ENCODE measurements at regions not wholly inside any gene's neighbourhood (a gene's known extent, or its start where the extent isn't known, plus 50 kb on each side); places are given as distances from the start of the nearest gene placed in this dataset.
A peak's percentile ranks its signal among the peaks of the same experiment; 100 is the strongest.

- Histone ChIP-seq H3K4me3 (ENCODE audit: low read depth in 1 of 2, low read length in 1 of 2) (no peak overlapping the region), H3K4me1 (ENCODE audit: control insufficient read depth in 1 of 2, insufficient read depth in 1 of 2, low read depth in 1 of 2, low read length in 1 of 2) (no peaks in the 10 kb centered on the region), H3K36me3 (no peaks in the 10 kb centered on the region), H3K9me3 (no peaks in the 10 kb centered on the region), H3K27ac (no peak overlapping the region), H3K27me3 (no peaks in the 10 kb centered on the region)
- TF ChIP-seq CTCF (IDR thresholded peaks at IDR 0.05): no peak
Measured at GRCh38 chrX:79080141-79080540, 64.3 kb upstream of the GPR174 start.

- Histone ChIP-seq H3K27me3 (no peaks in the 10 kb centered on the region), H3K4me3 (ENCODE audit: low read depth in 1 of 2, low read length in 1 of 2) (no peak overlapping the region), H3K27ac (no peak overlapping the region), H3K9me3 (no peaks in the 10 kb centered on the region), H3K36me3 (no peaks in the 10 kb centered on the region), H3K4me1 (ENCODE audit: control insufficient read depth in 1 of 2, insufficient read depth in 1 of 2, low read depth in 1 of 2, low read length in 1 of 2) (no peaks in the 10 kb centered on the region)
- TF ChIP-seq CTCF (IDR thresholded peaks at IDR 0.05): peak; percentile 72
Measured at GRCh38 chrX:79081895-79082512, 62.5 kb upstream of the GPR174 start.

- TF ChIP-seq CTCF (IDR thresholded peaks at IDR 0.05): no peak
- no peaks in the 10 kb centered on the region for H3K36me3 ChIP-seq
- no peak overlapping the region for H3K4me3 ChIP-seq (ENCODE audit: low read depth in 1 of 2, low read length in 1 of 2)
- H3K4me1 ChIP-seq (ENCODE audit: control insufficient read depth in 1 of 2, insufficient read depth in 1 of 2, low read depth in 1 of 2, low read length in 1 of 2): no peaks in the 10 kb centered on the region
- no peaks in the 10 kb centered on the region for H3K27me3 ChIP-seq
- H3K9me3 ChIP-seq: no peaks in the 10 kb centered on the region
- no peak overlapping the region for H3K27ac ChIP-seq
Measured at GRCh38 chrX:79082899-79083298, 61.6 kb upstream of the GPR174 start.

DNA sequence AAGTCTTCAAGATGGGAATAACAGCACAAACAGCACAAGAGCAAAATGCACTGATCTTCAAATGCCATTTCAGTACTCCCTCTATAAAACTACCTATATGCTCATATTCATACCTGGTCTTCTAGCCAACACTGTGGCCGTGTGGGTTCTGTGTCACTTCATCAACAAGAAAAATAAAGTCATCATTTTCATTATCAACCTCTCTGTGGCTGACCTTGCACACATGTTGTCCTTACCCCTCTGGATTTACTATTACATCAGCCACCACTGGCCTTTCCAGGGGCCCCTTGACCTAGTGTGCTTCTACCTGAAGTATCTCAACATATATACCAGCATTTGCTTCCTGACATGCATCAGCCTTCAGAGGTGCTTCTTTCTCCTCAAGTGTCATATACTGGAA is 59.6 kb upstream of the GPR174 start:
- H3K36me3 ChIP-seq: no peaks in the 10 kb centered on the region
- no peak overlapping the region for H3K27ac ChIP-seq
- H3K9me3 ChIP-seq: no peaks in the 10 kb centered on the region
- H3K4me3 ChIP-seq (ENCODE audit: low read depth in 1 of 2, low read length in 1 of 2): no peak overlapping the region
- TF ChIP-seq CTCF (IDR thresholded peaks at IDR 0.05): no peak
- peaks cover under 1 to 7% of the 10 kb centered on the region in 2 experiments for H3K4me1 ChIP-seq (ENCODE audit: control insufficient read depth in 1 of 2, insufficient read depth in 1 of 2, low read depth in 1 of 2, low read length in 1 of 2)
- no peaks in the 10 kb centered on the region for H3K27me3 ChIP-seq

DNA sequence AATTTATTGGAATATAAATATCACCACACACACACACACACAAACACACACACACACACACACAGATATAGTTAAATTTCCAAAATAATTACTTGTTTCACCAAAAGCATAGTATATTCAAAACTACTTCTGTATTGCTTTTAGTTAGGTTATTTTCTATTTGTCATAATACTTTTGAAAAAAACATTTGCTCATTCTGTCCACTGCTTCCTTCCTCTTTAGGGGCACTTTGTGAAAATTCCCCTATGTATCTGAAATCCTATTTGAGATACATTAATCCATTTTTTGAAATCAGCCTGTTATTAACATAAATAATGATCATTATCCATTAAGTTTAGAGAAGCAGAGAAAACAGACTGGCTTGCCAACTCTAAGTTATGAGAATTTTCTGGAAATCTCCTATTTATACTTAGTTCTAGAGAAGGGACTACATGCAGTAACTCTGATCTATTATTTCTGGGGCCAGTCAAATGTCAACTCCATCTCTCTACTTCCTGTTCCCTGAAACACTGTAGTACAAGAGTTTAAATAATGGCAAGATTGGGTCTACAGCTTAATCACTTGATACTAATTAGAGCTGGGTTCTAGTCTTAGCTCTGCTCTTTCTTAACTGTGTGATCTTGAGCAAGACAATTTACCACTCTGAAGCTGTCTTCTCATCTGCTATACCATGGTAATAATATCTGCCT is 54.4 kb upstream of the GPR174 start:
- no peak for TF ChIP-seq CTCF (IDR thresholded peaks at IDR 0.05)
- H3K9me3 ChIP-seq: no peaks in the 10 kb centered on the region
- H3K27me3 ChIP-seq: no peaks in the 10 kb centered on the region
- H3K36me3 ChIP-seq: no peaks in the 10 kb centered on the region
- no peak overlapping the region for H3K4me3 ChIP-seq (ENCODE audit: low read depth in 1 of 2, low read length in 1 of 2)
- peaks cover 4 to 11% of the 10 kb centered on the region in 2 experiments for H3K4me1 ChIP-seq (ENCODE audit: control insufficient read depth in 1 of 2, insufficient read depth in 1 of 2, low read depth in 1 of 2, low read length in 1 of 2)
- peak overlapping the region; percentile 10 for H3K27ac ChIP-seq
